Fibroblast of upper back skin (primary cell): ENCODE measurements at regions not wholly inside any gene's neighbourhood (a gene's known extent, or its start where the extent isn't known, plus 50 kb on each side); places are given as distances from the start of the nearest gene placed in this dataset.

Experiments
- DNase-seq: peaks from one replicate; pipeline ENCODE4 v3.0.0-alpha.2; 2013

DNA sequence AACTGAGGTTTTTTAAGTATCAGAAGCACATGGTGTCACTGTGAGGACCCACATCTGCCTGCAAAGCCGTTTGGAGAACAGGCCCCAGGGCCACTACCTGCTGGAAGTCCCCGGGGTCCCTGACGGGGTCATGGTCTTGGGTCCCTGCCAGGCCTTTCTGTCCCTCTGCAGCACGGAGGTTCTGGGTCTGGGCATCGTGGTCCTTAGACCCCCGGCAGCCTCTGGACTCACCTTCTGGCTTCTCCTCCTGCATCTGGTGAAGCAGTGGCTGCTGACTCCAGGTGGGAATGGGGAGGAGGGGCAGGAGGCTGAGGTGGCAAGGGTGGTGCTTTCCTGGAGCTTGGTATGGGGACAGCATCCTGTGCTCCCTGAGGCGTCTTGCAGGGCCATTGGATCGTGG is 198.6 kb downstream of the TEX29 start:
- DNase-seq = no peak

- DNase-seq = no peak
Observed at GRCh38 chr13:111519490-111520170, 199.2 kb downstream of the TEX29 start.

DNA sequence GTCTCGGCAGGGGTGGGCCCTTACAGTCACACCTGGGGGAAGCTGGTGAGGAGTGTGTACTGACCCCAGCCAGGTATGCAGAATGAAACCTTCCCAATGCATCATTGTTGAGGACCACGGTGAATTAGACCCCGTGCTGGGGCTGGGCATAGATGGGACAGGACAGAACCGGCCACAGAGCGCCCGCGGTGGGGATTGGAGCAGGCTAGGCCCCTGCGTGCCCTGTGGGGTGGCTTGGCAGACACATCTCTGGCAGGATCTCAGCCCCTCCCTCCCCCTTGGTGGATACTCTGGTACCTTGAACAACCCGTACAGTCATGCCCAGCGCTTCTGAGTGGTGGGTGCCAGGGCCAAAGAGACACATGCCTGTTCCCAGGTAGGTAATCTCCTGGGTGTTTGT is 200.6 kb downstream of the TEX29 start:
- DNase-seq = no peak

DNA sequence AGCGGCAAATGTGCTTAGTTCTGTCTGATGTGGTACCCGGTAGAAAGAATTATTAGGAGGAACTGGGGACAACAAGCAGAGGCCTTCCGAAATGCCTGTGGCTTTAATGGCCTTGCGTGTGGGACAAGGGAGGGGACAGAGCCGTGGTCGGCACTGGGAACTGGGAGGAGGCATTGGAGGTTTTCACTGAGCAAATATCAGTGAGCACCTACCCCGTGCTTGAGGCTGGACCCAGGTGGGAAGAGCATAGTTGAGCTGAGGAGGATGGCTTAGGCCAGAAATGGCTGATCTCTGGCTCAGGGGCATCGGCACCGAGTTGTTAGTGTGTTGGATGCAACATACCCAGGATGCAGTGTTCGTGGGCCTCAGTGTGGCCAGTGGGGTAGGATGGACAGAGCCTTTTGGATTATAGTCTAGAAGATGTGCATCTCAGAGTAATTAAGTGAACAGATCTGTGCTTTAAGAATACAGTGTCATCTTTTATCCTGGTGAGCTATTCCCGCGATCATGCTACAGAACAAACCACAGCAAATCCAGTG is 201.3 kb downstream of the TEX29 start:
- DNase-seq = no peak

DNA sequence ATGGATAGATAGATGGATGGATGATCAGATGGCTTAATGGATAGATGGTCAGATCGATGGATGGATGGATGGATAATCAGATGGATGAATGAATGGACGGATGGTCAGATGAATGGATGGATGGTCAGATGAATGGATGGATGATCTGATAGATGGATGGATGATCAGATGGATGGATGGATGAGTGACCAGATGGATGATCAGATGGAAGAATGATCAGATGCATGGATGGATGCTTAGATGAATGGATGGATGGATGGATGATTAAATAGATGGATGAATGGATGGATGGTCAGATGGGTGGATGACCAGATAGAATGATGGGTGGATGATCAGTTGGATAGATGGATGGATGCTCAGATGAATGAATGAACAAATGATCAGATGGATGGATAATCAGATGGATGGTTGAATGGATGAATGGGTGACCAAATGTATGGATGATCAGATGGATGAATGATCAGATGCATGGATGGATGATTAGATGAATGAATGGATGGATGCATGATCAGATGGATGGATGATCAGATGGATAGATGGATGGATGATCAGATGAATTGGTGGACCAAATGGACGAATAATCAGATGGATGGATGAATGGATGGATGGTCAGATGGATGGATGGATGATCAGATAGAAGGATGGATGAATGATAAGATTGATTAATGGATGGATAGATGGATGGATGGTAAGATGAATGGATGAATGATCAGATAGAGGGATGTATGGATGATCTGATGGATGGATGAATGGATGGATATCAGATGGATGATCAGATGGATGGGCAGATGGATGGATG is 205.1 kb downstream of the TEX29 start:
- no peak for DNase-seq

DNA sequence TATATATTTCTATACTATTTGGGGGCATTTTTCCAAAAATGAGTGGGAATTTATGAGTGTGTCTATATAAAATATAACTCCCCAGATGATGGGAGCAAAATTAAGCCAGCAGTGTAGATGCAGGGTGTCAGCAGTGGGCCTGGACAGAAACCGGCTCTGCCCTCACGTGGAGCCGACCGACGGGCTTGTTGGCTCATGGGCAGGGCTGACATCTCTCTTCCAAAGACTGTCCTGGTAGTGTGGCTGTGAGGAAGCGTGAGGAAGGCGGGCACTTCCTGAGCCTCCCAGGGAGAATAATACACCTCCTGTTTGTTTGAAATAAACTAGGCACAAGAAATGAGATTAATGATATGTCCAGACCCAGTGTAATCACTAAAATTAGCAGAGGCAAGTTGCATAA is 206.5 kb downstream of the TEX29 start:
- no peak for DNase-seq

DNA sequence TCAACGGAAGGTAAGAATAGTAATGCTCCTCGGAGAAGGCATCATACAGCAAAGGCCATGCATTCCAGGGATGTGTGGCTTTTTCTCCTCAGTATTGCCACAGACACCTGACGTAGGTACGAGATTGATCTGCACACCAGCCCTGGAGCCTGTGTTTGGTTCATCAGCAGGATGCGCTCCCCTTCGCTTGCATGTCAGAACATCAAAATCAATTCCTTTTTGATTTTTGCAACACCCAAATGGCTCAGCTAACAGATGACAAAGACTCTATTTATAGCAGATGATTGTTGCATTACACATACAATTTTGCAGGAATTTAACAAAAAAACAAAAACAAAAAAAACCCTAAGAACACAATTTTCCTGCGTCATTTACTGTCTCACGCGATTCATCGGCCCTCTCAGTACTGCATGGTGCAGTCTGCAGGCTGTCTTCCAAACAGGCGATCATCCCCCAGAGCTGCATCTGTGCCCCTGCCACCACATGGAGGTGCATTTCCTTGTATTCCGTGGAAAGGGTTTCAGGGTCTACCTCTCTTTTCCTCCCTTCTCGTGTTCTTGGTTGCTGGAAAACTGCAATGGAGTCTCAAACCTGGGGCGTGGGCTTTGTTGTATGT is 207.3 kb downstream of the TEX29 start:
- DNase-seq = no peak

DNA sequence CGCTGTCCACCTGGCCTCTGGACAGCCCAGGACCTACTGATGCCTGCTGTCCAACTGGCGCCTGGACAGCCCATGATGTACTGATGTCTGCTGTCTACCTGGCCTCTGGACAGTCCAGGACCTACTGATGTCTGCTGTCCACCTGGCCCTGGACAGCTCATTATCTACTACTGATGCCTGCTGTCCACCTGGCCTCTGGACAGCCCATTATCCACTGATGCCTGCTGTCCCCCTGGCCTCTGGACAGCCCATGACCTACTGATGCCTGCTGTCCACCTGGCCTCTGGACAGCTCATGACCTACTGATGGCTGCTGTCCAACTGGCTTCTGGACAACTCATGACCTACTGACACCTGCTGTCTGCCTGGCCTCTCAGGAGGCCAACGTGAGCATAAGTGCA is 208.1 kb downstream of the TEX29 start:
- DNase-seq = no peak

DNA sequence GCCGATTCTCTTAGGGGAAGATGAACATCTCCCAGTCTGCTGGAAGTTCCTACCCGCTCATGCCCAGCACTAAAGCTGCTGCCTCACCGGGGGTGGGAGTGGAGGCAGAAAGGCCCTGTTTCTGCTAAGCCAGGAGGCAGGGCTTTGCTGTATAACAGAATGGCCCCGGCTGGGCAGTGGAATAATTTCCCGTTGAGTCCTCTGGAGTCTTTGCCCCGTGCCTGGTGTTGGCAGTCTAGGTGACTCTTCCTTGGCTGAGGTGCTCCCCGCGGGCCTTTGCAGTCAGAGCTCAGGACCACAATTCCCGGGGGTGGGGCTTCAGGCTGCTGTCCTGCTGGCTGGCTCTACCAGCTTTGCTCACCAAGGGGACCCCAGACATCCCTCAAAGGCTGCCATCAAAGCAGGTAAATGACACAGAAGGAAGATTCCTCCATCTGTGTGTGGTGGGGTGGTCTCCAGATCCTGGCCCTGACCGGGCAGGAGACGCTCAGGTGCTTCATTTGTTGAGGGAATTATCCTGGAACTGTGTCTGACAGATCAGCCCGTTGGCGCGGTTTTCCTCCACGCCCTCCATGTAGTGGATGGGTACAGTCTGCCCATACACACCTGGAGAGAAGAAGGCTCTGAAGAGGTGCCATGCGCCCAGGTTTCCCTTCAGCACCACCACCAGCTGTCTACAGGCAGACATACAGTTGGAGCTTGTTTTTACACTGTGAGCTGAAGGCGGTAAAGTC is 209.9 kb downstream of the TEX29 start:
- DNase-seq = no peak

DNA sequence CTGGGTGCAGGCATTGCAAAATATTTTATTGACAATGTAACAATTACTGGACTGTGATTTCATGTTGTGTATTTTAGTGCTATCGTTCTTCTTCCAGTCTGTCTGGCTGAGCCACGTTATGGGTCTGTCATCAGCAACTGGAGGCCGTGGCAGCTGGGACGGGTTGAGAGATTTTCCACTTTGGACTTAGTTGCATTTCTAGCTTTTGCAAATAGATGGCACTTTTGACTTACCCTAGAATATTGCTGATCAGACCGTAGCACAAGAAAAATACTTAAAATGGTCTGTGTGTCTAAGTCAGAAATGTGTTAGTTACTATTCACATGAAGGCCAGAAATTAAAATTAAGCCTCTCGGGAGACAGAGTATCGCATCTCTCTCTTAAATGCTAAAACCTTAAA is 211.1 kb downstream of the TEX29 start:
- no peak for DNase-seq

DNA sequence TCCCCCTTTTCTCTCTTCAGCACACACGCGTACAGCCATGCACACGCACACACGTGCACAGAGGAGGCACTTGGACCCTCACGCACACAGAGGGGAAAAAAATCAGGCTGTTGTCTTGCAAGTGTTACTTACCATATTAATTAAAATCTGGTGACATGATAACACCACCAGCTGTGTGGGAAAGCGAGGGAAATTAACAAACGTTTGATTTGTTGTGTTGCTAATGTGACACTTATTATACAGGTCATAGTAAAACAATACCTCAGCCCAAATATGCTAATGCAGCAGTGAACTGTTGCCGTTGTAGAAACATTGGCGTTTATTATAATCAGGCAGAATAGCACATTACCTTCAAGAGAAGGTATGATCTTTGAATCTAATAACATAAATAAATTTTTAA is 211.7 kb downstream of the TEX29 start:
- no peak for DNase-seq

- DNase-seq = no peak
Observed at GRCh38 chr13:111533900-111534683, 213.7 kb downstream of the TEX29 start.

DNA sequence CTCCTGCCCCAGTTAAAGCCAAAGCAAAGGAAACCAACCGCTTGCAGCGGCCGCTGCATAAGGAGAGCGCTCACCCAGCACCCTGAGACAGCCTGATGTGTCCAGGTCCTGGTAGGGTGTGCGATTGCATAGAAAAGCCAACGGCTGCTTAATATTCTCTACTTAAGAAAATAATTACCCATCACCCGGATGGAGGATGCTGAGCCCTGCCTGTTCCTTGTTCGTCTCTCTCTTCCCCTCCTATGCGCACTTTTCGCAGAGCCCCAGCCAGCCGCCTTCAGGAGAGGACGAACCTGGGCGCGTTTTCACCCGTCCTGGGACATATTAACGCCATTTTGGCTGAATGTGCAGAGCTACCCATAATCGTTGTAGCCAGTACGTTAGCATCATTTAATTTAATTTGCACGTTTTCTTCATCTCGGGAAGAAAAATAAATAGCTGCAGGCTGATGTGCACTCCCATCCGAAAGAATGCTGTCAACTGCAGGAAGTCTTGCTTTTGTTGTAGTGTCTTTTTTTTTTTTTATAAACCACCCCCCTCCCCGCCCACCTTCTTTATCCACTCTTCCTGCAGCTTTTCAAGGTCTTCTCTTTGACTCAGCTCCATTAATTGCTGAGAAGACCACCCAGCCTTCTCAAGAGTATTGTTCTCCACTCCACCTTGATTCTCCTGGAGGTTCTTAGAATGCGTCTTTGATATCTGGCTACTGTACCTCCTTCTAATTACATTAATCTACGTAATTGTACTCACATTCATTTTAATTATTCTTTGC is 214.5 kb downstream of the TEX29 start:
- DNase-seq = no peak

GRCh38 chr13:111535523-111535811 is 215.0 kb downstream of the TEX29 start:
- no peak for DNase-seq

DNA sequence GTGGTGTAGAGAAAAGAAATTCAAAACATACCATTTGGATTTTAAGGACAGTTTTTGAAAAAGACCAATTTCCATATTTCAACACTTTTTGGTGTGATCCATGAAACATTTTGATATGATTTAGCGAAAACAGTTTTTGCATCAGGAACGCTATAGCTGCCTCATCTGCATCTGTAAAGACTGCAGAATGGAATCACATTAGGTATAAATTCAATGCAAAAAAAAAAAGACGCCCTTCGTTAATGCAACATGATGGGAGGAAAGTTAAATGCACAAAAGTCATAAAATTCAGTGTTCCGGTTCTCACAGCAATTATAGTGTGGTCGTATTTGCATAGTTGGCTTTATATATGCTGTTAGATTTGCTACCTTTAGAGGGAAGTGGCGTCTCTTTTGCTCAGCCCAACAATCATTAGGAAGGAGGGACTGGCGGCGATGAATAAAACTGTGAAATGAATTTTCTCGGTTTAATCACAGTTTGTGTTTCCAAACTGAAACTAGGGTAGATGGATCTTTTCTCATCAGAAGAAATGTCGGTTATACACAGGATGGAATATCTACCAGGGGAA is 215.7 kb downstream of the TEX29 start:
- DNase-seq = no peak

GRCh38 chr13:111537115-111537728 is 216.8 kb downstream of the TEX29 start:
- no peak for DNase-seq

DNA sequence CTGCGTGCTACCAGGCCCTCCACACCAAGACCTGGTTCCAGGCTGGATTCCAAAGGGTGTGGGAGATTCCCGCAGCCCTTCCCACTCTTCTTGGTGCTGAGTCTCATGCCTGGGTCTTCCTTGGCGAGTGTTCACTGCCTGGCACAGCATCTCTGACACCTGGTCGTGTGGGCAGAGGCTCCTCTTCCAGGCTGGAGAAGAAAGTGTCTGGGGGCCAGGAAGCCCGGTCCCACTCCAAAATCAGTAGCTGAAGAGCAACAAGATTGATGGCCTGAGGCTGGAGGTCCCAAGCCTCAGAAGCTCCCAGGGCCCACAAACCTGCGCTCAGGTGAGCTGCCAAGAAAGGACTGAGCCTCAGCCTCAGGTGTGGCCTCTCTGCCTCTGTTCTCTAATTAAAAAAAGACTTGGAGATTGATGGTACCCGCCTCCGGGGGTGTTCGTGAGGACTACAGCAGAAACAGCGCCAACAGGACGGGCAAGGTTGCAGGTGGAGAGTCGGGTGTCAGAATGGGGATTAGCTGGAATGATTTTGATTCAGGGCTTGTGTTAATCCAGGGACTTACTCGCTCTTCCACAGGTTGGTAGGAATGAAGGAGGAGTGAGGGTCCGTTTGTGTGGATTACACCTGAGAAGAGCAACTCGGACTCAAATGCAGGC is 217.5 kb downstream of the TEX29 start:
- DNase-seq = no peak

- DNase-seq = no peak
Observed at GRCh38 chr13:111539252-111539651, 218.8 kb downstream of the TEX29 start.

- no peak for DNase-seq
Observed at GRCh38 chr13:111539791-111540446, 219.5 kb downstream of the TEX29 start.

GRCh38 chr13:111540486-111540885 is 220.0 kb downstream of the TEX29 start:
- no peak for DNase-seq
